Heart right ventricle (tissue), 16 donors: ENCODE measurements at regions not wholly inside any gene's neighbourhood (a gene's known extent, or its start where the extent isn't known, plus 50 kb on each side); places are given as distances from the start of the nearest gene placed in this dataset.

Source experiments
- ATAC-seq, 8 donors: fragments of 200-7000 bp; cut with Tn5 transposase; one replicate each; pipeline ENCODE4 v1.9.1; 2020; ENCODE audit warnings: mild to moderate bottlenecking in 8 of 8, moderate library complexity in 8 of 8, moderate number of reproducible peaks in 1 of 8
- DNase-seq, 2 donors: peaks; one replicate each; pipeline ENCODE4 v3.0.0-alpha.2; 2020
- H3K27ac ChIP-seq, 10 donors: fragments of 200-600 bp; sonication (generic) in 2 of 10; one replicate each; pipeline versions ENCODE4 v1.5.0 to v1.8.0; 2020 to 2022; ENCODE audit warnings: mild to moderate bottlenecking in 3 of 10
- H3K27me3 ChIP-seq, 7 donors: fragments of 200-600 bp; one replicate each; pipeline ENCODE4 v1.8.0; 2021 to 2022; ENCODE audit warnings: mild to moderate bottlenecking in 2 of 7
- H3K36me3 ChIP-seq, 9 donors: fragments of 200-600 bp; sonication (generic) in 1 of 9; one replicate each; pipeline versions ENCODE4 v1.5.0 to v1.8.0; 2020 to 2022; ENCODE audit warnings: mild to moderate bottlenecking in 2 of 9
- H3K4me1 ChIP-seq, 9 donors: fragments of 200-600 bp; sonication (generic) in 1 of 9; one replicate each; pipeline versions ENCODE4 v1.5.0 to v1.8.0; 2020 to 2022; ENCODE audit warnings: mild to moderate bottlenecking in 4 of 9
- H3K4me3 ChIP-seq, 10 donors: fragments of 200-600 bp; sonication (generic) in 2 of 10; one replicate each; pipeline versions ENCODE4 v1.5.0 to v1.8.0; 2020 to 2022; ENCODE audit warnings: mild to moderate bottlenecking in 7 of 10, moderate library complexity in 2 of 10
- H3K9me3 ChIP-seq, 11 donors: fragments of 200-600 bp in 10 of 11; sonication (generic) in 2 of 11; one replicate each; pipeline versions ENCODE4 v1.5.0 to v1.8.0; 2013 to 2022; ENCODE audit warnings: mild to moderate bottlenecking in 2 of 11, control low read depth in 1 of 11, moderate library complexity in 1 of 11
- WGBS, 2 donors: extraction: QIAGEN DNeasy Blood & Tissue Kit; methylation state at CpG; one replicate each; pipeline ENCODE4 v1.1.7; 2013; ENCODE audit warnings: inconsistent platforms in 1 of 2; 5-methylcytosine and 5-hydroxymethylcytosine counted together
- intact Hi-C, 10 donors: fragments of 100-400 bp; cut with DNase I; formaldehyde crosslinking; loops; one replicate each; pipeline versions ENCODE4 v1.11.1 to v1.14.2; 2022
- TF ChIP-seq, protein P1 (sequence below), 9 donors: fragments of 200-600 bp; sonication (generic) in 2 of 9; IDR thresholded peaks; one replicate each; pipeline versions ENCODE4 v1.5.0 to v1.8.0; 2021 to 2022; ENCODE audit warnings: antibody characterized with exemption in 9 of 9, mild to moderate bottlenecking in 5 of 9, moderate library complexity in 1 of 9
- donor health status: Arrhythmogenic right ventricular cardiomyopathy.
- donor health status: ischemic (EF 13 %, LVEDD 7.1; RV severe dilation, severe dysfunction).
- donor health status: healthy with polysubstance abuse.
- donor health status: DM: no; HTN: yes; CAD: no.
- donor health status: DM: no; HTN: no; CAD: no.
- donor health status: ischemic (EF 25% LVEDD 6.9; RV normal size, moderate dysfunction).
- donor health status: ischemic (EF 25% LVEDD 5.7; RV mildly dilated, moderate dysfunction).
- donor health status: healthy.
- donor health status: DM: yes; HTN: yes; CAD: no.
- donor health status: Ischemic cardiomyopathy.
- donor health status: ischemic (EF 35%, LVEDD 5.7; RV mildly dilated, moderate dysfunction).
- donor health status: nonischemic (EF 11% LVEDD 7.7; RV severe dilation, severe dysfunction).
- donor health status: DM: yes; HTN: yes; CAD: no.
- donor health status: PGD.
- donor health status: ischemic (EF 29% LVEDD 5.4; RV normal size, mild dysfunction).
- donor health status: nonischemic (EF 23%, LVEDD 6.1; RV moderate dilation, normal function).

DNA sequence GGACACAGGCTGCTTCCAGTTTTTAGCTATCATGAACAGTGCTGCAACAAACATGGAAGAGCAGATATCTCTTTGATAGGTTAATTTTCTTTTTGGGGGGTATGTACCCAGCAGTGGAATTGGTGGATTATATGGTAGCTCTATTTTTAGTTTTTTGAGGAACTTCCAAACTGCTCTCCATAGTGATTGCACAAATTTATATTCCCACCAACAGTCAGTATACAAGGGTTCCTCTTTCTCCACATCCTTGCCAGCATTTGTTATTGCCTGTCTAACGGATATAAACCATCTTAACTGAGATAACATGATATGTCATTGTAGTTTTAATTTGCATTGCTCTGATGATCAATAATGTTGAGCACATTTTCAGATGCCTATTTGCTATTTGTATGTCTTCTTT, 237.6 kb downstream of the MMUT start:
- Histone ChIP-seq H3K4me3 (no peak overlapping the region), H3K4me1 (no peaks in the 10 kb centered on the region), H3K36me3 (no peaks in the 10 kb centered on the region), H3K27ac (no peak overlapping the region), H3K9me3 (peaks cover 0 to 51% (median 6%) of the 10 kb centered on the region in 11 donors), H3K27me3 (no peaks in the 10 kb centered on the region)
- DNase-seq (no peak), ATAC-seq (no peak)
- TF ChIP-seq, protein P1, sequence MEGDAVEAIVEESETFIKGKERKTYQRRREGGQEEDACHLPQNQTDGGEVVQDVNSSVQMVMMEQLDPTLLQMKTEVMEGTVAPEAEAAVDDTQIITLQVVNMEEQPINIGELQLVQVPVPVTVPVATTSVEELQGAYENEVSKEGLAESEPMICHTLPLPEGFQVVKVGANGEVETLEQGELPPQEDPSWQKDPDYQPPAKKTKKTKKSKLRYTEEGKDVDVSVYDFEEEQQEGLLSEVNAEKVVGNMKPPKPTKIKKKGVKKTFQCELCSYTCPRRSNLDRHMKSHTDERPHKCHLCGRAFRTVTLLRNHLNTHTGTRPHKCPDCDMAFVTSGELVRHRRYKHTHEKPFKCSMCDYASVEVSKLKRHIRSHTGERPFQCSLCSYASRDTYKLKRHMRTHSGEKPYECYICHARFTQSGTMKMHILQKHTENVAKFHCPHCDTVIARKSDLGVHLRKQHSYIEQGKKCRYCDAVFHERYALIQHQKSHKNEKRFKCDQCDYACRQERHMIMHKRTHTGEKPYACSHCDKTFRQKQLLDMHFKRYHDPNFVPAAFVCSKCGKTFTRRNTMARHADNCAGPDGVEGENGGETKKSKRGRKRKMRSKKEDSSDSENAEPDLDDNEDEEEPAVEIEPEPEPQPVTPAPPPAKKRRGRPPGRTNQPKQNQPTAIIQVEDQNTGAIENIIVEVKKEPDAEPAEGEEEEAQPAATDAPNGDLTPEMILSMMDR (IDR thresholded peaks at IDR 0.05): no peak
- intact Hi-C loops: no loop called here
- 73 to 79% methylated on average over 1 of the region's 1 CpG for WGBS, 2 donors

DNA sequence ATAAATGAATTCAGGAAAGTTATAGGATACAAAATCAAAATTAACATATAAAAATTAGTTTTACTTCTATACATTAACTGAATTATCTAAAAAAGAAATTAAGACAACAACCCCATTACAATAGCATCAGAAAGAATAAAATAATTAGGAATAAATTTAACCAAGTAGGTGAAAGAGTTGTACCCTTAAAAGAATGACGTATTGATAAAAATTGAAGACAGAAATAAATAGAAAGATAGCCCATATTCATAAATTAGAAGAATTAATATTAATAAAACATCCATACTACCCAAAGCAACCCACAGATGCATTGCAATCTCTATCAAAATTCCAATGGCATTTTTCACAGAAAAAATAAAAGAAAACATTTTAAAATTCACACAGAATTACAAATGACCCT, 242.8 kb downstream of the MMUT start:
- TF ChIP-seq, protein P1 (IDR thresholded peaks at IDR 0.05): no peak
- ATAC-seq (no peak), DNase-seq (no peak)
- H3K27ac ChIP-seq: no peak overlapping the region
- H3K4me3 ChIP-seq: no peak overlapping the region
- WGBS, 2 donors: 75 to 79% methylated on average over 1 of the region's 1 CpG
- H3K27me3 ChIP-seq: no peaks in the 10 kb centered on the region
- peaks cover 0 to 36% (median 10%) of the 10 kb centered on the region in 11 donors for H3K9me3 ChIP-seq
- H3K36me3 ChIP-seq: no peaks in the 10 kb centered on the region
- intact Hi-C loops: no loop called here
- H3K4me1 ChIP-seq: no peaks in the 10 kb centered on the region

DNA sequence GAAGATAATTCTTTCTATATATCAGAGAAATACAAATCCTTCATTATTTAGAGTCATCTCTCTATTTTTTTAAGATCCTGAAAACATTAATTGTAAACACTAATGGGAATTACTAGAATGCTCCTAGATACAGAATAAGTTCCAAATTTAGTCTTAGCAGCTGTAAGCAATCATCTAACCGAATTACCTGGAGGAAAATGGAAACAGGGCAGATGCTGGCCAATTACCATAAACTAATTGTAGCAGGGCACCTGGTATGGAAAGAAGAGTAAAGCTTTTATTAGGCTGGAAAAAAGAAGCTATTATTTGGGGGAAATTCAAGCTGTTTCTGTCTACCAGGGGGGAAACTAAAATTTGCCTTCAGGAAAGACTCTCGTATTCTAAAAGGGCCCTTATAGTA, 257.5 kb downstream of the MMUT start:
- Histone ChIP-seq H3K27ac (no peak overlapping the region), H3K4me3 (no peak overlapping the region), H3K36me3 (no peaks in the 10 kb centered on the region), H3K27me3 (no peaks in the 10 kb centered on the region), H3K4me1 (no peaks in the 10 kb centered on the region), H3K9me3 (peaks cover 0 to 10% (median 0%) of the 10 kb centered on the region in 11 donors)
- TF ChIP-seq, protein P1 (IDR thresholded peaks at IDR 0.05): no peak
- WGBS, 2 donors: 82 to 83% methylated on average over 2 of the region's 2 CpGs
- no peak for DNase-seq
- intact Hi-C loops: no loop called here
- ATAC-seq: no peak

DNA sequence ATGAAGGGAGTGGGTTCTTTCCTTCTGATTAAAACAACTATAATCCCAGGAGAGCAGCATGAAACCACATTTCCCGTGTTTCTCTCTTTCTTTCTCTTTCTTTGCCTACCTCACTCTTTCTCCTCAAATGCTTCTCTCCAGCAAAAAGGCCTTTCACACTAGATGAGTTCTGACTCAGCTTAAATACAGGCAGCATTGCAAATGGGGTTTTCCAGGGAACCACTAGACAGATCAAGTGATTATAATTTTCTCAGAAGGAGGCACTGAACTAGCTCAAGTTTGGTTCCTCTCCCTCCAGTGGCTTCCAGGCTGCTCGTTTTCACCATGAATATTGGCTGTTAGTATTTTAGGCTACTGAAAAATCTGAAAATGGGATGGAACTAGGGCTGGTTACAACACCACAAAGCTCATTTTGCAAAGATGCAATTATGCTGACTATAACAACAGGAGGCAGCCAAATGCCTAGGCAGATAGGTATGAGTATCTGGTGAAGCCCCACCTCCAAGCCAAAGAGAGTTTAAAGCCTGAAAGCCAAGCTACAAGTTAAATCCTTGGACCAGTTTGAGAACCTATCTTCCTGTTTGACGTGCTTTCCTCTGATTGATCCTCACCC, 260.0 kb downstream of the MMUT start:
- ATAC-seq: no peak
- WGBS, 2 donors: 53 to 58% methylated on average over 3 of the region's 3 CpGs
- intact Hi-C loops: no loop called here
- Histone ChIP-seq H3K4me1 (no peaks in the 10 kb centered on the region), H3K4me3 (no peak overlapping the region), H3K36me3 (no peaks in the 10 kb centered on the region), H3K27me3 (no peaks in the 10 kb centered on the region), H3K9me3 (peaks cover 0 to 10% (median 0%) of the 10 kb centered on the region in 11 donors), H3K27ac (no peak overlapping the region)
- DNase-seq: no peak
- TF ChIP-seq, protein P1 (IDR thresholded peaks at IDR 0.05): no peak
